ENCODE measurements at regions not wholly inside any gene's neighbourhood (a gene's known extent, or its start where the extent isn't known, plus 50 kb on each side); places are given as distances from the start of the nearest gene placed in this dataset.

- no peak for TF ChIP-seq POLR2A (IDR thresholded peaks at IDR 0.05)
- TF ChIP-seq, protein P1, sequence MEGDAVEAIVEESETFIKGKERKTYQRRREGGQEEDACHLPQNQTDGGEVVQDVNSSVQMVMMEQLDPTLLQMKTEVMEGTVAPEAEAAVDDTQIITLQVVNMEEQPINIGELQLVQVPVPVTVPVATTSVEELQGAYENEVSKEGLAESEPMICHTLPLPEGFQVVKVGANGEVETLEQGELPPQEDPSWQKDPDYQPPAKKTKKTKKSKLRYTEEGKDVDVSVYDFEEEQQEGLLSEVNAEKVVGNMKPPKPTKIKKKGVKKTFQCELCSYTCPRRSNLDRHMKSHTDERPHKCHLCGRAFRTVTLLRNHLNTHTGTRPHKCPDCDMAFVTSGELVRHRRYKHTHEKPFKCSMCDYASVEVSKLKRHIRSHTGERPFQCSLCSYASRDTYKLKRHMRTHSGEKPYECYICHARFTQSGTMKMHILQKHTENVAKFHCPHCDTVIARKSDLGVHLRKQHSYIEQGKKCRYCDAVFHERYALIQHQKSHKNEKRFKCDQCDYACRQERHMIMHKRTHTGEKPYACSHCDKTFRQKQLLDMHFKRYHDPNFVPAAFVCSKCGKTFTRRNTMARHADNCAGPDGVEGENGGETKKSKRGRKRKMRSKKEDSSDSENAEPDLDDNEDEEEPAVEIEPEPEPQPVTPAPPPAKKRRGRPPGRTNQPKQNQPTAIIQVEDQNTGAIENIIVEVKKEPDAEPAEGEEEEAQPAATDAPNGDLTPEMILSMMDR (IDR thresholded peaks at IDR 0.05): no peak
These were observed 300.8 kb downstream of the ZNF674 start for GRCh38 chrX:46244451-46244850.
